T-helper 1 cell treated with Interleukin-12 subunit alpha and Interleukin-12 subunit beta and Interleukin-4 antibody, amounts not matched to agents 30 ng/mL and 1 ng/mL, for 36 hours (primary cell): ENCODE measurements at regions not wholly inside any gene's neighbourhood (a gene's known extent, or its start where the extent isn't known, plus 50 kb on each side); places are given as distances from the start of the nearest gene placed in this dataset.

Source experiments
- intact Hi-C: fragments of 100-400 bp; cut with micrococcal nuclease; formaldehyde crosslinking; loops from one replicate; pipeline ENCODE4 v1.15.1; 2024

DNA sequence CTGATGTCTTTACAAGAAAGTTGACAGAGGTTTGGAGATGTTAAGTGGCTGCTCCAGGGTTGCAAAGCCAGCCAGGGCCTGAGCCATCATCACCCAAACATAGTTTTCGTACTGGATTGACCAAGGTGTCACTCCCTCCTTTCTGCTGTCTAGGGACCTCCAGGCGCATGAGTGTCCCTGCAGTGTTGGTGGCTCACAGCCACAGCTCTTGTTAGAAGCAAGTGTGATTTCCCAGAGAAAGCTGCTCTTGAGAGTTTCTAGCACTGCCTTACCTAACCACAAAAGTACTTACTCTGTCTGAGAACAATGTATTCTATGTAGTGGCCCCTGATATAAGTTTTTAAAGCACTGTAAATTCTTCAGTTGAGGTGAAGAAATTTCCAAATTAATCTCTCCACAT lies 144.1 kb downstream of the SOX2 start:
- intact Hi-C loops: no loop called here

DNA sequence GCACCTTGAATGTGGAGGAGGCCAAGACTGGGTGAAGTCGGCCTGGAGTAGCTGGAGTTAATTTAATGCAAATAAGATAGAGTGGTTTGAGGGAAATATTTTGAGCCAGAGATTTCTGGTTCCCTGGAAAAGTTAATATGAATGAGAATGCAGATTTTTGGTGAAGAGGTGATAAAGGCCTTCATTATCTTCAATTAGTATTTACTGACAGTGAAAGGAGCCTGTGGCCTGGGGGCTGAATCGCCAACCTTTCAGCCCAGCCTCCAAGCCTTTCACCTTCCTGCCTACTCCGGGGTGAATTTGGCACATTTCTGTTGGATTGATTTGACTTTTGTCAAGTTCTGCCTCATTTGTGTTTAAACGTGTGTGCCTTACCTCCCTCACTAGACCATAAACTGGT lies 147.8 kb downstream of the SOX2 start:
- intact Hi-C loops: no loop called here

DNA sequence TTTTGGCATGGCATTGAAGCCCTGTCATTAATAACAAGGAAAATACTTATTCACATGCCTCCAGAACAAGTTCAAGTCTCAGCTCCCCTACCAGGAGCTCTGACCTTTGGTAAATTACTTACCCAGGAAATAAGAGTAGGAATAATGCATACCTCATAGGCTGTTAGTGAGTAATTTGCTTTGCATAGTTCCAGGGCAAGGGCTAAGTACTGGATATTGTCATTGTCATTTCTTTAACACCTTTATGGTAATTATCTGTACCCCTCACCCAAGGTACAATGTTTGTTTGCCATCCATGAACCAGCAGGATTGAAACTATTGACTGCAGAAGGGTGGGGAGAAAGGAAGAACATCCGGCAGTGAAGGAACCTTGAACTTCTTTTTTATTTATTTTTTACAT lies 148.5 kb downstream of the SOX2 start:
- intact Hi-C loops: no loop called here

DNA sequence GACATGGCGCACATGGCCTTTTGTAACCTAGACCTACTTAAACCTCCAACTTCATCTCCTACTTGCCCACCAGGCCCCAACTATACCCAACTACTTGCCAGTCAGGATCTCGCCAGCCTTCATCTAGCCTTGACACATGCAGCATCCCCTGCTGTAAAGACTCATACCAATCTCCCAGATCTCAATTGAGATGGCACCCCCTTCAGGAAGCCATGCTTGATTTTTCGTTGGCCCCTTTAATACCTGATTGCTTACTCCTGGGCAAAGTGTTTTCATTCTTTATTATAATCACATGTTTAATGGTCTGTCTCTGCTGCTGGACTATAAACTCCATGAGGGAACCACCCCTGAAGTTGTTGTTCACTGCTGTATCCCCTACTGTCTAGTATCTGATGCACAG lies 150.8 kb downstream of the SOX2 start:
- intact Hi-C loops: no loop called here

DNA sequence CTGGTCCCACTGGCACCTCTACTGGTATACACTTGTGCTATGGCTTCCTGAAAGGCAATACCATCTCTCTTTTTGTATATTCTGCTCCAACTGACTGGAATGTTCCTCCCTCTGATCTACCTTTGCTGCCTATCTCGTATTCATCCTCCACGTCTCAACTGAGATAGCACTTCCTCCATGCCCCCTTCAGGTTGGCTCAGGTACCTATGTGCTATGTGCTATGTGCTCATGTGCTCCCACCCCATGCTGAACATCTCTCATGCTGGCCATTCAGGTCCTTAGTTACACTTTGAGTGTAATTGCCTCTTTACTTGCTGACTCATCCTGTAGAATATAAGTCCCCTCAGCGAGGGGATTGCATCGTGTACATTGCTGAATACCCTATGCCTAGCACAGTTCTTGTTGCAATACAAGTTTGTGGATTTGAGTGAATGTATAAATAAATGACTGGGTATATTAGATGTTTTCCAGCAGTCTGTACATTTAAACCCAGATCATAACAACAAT lies 156.9 kb downstream of the SOX2 start:
- intact Hi-C loops: no loop called here

DNA sequence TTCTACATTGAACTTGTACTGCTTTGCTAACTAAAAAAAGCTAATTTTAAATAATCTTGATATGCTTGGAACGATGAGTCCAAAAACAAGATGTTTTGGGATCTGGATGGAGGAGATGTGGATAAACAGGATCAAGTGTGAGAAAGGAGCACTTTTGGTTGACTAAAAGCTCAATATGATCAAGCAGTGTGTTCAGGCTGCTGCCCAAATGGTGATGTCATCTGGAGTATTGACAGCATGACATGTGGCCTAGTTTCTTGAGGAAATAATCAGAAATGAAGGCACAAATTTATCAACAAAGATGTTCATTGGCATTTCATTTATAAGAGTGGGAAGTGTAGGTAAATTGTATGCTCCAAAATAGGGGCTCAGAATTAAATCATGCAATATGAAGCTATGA lies 161.2 kb downstream of the SOX2 start:
- intact Hi-C loops: no loop called here

DNA sequence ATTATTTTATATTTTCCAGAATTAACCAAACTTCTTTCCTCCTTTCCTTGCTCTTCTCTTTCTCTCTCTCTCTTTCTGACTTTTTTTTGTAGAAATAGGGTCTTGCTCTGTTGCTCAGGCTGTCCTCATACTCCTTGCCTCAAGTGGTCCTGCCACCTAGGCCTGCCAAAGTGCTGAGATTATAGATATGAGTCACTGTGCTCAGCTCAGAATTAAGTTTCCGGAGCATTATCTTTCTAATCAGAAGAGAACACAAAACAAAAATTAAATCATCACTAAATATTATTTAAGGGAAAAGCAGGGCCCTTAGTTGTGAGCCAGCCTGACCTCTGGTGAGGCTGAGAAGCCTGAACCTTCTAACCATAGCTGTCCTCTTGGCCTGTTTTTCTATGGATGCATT lies 168.2 kb downstream of the SOX2 start:
- intact Hi-C loops: no loop called here

DNA sequence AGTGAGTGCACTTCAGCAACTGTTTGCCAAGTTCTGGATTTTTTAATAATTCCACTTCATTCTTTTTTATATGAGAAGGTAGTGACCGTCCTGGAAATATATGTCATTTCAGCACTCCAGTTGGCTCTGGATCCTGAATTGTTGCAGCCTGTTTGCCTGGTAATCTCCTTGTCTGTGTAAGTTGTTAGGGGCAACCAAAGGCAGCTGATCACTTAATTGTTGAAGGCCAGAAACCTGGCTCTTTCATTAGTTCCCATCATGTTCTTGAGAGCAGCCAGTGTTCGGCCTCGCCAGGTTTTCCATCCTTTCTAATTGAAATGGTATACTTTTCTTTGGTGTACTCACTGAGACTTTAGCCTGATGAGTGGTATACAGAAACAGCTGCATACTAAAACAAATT lies 168.6 kb downstream of the SOX2 start:
- intact Hi-C loops: no loop called here

DNA sequence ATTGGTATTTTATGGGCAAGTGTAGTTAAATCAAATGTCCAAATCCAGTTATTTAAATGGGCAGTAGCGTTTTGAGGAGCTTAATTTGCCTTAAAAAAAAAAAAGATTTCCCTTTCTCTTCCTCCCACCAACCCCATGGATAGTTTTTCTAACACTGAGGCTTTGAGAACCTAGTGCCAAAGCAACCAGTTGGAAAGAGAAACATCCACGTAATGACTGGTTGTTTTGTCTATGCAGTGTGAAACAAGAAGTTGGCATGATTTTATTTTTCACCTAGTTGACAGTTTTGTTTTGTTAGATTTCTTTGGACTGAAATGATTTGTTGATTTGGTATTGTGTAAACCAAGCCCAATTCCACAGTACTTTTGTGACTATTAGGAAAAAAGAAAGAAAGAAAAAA lies 170.0 kb downstream of the SOX2 start:
- intact Hi-C loops: no loop called here

DNA sequence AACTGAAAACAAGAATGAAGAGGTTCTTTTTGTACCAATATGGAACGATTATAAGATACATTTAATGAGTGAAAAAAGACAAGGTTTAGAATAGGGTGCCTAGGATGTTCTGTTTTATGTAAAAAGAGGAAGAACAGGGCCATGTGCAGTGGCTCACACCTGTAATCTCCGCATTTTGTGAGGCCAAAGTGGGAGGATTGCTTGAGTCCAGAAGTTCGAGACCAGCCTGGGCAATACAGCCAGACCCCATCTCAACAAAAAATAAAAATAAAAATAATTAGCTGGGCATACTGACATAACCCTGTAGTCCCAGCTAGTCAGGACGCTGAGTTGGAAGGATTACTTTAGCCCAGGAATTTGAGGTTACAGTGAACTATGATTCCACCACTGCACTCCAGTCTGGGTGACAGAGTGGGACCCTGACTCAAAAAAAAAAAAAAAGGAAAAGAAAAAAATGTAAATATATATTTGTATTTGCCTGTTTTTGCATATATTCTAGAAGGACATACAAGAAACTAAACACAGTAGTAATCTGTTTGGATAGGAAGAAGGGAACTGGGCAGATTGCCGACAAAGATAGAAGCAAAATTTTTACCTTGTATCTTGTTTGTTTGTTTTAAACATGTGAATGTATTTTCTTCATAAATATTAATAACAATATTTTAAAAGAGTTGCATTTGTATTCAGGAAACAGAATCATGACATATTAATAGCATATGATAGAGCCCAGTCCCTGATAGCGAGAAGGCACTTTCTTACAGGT lies 174.3 kb downstream of the SOX2 start:
- intact Hi-C loops: no loop called here

DNA sequence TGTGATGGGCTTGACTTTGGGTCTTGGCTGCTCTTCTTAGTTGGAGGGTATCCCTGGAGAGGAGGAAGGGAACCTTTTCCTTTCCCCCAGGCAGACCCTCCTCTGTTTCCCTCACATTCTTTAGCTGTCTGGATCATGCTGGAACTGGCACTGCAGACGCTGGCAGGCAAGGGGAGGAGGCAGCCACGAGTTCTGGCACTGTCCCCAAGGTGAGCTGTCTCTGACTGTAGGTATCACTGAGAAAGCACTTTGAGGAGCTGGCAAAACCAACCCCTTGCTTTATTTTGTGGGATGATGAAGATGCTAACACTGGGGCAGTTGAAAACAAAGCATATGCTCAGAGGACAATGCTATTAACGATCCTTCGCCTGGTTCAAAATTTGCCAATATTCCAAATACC lies 175.0 kb downstream of the SOX2 start:
- intact Hi-C loops: no loop called here

DNA sequence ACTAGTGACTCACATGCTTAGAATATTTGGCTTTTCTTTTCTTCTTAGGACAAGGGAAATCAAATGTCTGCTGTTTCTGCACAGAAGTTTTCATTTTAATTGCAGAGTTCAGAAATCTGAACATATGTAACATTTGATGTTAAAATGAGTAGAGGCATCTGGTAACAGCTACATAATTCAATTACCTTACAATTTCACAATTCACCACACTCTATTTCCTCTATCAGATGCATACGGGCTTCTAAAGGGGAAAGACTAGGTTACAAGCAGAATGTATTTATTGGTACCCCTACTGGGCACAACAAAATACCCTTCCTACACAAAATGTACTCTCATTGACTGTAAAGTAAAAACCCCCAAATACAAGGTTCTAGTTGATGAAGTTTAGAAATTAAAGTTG lies 176.0 kb downstream of the SOX2 start:
- intact Hi-C loops: no loop called here

DNA sequence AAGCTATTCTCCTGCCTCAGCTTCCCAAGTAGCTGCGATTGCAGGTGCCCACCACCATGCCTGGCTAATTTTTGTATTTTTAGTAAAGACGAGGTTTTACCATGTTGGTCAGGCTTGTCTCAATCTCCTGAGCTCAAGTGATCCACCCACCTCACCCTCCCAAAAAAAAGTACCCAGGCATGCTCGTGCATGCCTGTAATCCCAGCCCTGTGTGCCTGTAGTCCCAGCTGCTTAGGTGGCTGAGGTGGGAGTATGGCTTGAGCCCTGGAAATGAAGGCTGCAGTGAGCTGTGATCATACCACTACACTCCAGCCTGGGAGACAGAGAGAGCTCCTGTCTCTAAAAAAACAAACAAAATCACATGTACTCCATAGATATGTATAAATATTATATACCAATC lies 176.5 kb downstream of the SOX2 start:
- intact Hi-C loops: no loop called here

DNA sequence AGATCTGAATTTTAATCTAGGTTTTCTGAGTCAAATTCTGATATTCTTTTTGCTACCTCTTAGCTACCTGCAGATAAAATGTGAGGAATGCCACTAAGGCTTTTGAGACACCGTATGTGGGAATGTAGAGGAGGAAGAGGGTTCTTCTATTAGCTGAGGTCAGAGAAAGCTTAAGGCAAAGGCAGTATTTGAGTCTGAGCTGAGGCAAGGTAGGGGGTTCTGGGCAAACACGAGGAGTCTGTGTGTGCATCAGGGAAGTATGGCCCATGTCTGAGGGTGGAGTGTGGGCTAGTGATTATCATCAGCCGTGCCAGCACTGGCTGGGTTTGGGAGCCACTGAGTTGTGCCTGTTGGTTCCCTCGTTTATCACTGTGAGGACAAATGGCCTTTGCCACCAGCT lies 181.1 kb downstream of the SOX2 start:
- intact Hi-C loops: no loop called here

DNA sequence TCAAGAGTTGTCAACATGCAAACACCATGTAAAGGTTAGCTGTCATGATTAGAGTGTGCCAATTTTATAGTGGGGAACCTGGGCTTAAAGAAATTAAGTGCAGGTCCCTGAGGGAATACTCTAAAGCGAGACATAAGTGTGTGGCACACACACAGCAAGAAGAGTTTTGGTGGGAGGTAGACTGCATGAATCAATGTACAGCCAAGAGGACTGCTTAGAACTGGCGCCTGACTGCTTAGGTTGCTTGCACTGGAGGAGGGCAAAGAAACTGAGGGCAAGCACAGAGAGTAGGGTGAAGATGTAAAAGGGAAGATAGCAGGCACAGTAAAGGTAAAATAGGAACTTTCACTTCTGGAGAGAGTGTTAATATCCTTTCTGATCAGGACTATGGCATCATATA lies 184.9 kb downstream of the SOX2 start:
- intact Hi-C loops: no loop called here

DNA sequence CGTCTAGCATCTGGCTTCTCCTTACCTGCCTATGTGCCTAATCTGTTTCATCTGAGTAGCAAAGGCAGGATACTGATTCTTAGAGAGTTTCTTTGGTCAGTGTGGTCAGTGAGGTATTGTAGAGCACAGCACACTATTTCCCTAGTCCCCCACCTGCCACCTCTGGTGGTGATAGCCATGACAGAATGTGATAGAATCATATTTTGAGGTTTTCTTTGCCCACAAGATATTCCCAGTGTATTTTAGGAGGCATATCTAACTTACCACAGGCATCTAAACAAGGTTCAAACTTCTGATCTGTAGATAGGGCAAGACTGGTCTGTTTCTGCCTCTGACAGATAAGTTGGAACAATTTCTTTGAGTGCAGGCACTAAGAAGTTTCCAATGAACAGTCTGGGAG lies 188.0 kb downstream of the SOX2 start:
- intact Hi-C loops: no loop called here

DNA sequence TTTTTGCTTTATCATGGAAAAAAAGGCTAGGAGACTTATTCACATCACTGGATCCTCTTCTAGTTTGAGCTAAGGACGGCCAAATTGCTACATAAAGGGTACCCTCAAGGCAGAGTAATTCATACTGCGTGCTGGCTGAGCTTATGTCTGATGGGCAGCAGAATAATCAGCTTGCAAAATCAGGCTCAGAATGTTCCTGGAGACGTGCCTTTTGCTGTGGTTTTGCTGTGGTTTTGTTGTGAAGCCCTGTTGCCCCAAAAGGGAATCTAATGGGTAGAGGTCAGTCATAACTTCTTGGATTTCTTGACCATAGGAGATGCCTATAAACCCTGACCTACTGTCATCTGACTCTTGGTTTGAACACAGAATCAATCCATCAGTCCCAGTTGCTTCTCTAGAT lies 189.9 kb downstream of the SOX2 start:
- intact Hi-C loops: no loop called here

DNA sequence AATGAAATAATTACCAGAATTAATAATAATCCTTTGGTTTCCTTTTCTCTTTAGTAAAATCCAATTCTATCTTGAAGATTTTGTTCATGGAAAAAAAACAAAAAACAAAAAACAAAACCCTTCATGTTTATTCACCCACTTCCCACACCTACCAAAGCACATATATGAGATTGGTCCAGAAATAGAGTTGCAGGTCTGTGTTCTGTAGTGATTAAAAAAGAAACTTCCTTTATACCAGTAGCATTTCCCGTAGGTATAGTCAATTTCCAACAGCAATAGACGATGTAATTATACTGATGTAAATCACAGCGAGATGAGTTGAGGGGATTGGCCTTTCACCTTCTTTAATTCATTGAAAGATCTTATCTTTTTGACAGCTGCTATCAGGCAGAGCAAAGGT lies 194.6 kb downstream of the SOX2 start:
- intact Hi-C loops: no loop called here

DNA sequence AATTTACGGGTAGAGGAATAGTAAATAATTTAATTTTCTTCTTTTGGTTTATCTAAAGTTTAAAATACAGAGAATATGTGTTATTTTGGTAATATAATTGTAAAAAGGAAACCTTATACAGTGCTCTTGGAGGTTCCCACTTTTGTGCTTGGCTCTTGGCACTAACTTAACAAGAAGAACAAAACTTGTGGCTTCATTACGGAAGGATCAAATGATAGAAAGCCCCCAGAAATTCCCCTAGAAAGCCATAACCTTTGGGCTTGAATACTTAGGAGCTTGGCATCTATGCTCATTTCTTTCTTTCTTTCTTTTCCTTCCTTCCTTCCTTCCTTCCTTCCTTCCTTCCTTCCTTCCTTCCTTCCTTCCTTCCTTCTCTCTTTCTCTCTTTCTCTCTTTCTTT lies 197.5 kb downstream of the SOX2 start:
- intact Hi-C loops: no loop called here

DNA sequence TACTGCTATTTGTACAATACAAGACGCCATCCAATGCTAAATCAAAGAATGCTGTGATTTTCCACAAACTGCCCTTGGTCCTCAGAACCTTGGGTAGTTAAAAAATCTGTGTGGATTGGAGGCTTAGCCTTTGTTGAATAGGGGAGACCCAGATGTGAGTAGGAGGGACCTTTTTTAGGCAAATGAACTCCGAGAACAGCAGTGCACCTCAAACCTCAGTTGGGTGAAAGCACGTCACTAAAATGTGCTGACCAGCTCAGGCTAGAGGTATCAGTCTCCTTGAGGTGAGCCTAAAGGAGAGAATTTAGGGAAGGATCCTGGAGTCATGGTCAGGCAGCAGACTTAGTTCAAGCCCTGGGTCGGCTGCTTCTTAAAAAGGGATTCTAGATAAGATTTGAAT lies 200.7 kb downstream of the SOX2 start:
- intact Hi-C loops: no loop called here

DNA sequence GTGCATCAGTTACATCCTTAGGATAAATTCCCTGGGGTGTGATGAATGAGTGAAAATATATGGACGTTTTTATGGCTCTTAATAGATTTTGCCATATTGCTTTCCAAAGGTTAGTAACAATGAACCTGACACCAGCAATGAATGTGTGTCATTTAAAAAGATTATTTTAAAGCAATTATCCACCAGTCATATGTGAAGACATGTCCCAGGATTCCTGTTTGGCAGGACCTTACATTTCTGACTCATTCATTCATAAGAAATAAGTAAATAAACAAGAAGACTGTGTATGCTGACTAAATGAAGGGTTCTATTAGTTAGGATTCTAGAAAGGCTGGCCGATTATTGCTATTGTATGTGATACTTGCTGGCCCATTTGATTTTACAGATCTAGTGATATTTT lies 201.5 kb downstream of the SOX2 start:
- intact Hi-C loops: no loop called here

DNA sequence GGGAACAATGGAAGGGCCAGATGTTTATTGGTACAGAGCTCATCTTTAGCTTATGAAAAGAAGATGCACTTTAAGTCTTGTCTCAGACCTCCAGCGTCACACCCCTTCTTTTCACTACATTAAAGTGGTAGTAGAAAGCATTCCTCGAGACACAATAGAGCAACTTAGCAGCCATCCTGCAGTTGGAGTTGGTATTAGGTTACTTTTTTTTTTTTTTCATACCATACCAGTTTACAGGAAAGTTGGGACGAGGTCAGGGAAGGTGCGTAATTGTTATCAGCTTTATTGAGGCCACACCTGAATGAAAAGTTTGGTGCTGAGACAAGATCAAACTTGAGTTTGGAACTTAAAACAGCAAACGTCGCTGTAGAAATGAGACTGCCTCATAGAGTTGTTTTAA lies 203.8 kb downstream of the SOX2 start:
- intact Hi-C loops: no loop called here

DNA sequence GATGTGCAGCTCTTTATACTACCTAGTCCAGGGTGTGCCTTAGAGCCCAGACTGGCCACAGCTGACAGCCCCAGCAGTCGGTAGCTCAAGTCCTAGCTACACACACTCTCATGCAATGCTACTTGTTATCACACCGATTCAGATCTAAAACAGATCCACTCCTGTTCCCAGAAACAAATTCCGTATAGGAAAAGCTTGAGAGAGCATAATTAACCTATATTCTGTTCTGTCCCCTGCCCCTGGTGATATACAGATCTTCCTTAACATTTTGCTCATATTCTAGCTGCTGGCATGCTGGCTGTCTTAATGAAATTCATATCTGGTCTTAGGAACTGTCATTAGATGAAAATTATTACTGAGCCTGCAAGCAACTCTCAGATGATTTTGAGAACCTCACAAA lies 204.3 kb downstream of the SOX2 start:
- intact Hi-C loops: no loop called here

DNA sequence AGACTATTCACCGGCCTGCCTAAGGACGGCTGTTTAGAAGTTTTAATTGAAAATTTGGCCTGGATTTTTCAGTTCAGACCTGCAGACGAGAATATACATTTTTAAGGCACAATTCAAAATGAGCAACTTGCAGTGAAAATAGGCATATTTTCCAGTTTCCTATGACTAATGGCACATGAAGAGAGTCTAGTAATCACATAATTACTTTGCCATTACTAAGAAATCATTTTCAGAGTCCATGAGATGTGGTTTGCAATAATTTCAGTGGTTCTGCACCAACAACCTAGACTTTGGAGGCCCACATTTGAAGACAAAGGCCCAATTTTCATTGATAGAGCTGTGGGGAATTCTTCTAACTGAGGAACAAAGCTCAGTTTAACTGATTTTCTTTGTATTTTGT lies 205.3 kb downstream of the SOX2 start:
- intact Hi-C loops: no loop called here
